NCI-H2196 (cell line): ENCODE measurements at regions not wholly inside any gene's neighbourhood (a gene's known extent, or its start where the extent isn't known, plus 50 kb on each side); places are given as distances from the start of the nearest gene placed in this dataset.
"Not testable (repeated sequence)": the region's sequence is repeated elsewhere in the genome, so short reads cannot be mapped to it uniquely, and the experiment has no call there.

Experiments
- DNase-seq: peaks from one replicate; lab custom pipeline; 2025; ENCODE audit not compliant: unreplicated experiment; lab: John Stamatoyannopoulos, UW

- no peak for DNase-seq
These were observed 104.9 kb downstream of the FEM1C start for GRCh38 chr5:115439639-115440038.

- DNase-seq: no peak
These were observed 105.5 kb downstream of the FEM1C start for GRCh38 chr5:115439042-115439441.

GRCh38 chr5:115435778-115436712 lies 108.5 kb downstream of the FEM1C start:
- DNase-seq: no peak

GRCh38 chr5:115435065-115435777 lies 109.4 kb downstream of the FEM1C start:
- DNase-seq: no peak

GRCh38 chr5:115433918-115434317 lies 110.7 kb downstream of the FEM1C start:
- no peak for DNase-seq

- DNase-seq: peak; percentile 16
These were observed 111.9 kb downstream of the FEM1C start for GRCh38 chr5:115432691-115433090.

GRCh38 chr5:115431116-115431515 lies 113.5 kb downstream of the FEM1C start:
- no peak for DNase-seq

GRCh38 chr5:115430374-115430773 lies 114.2 kb downstream of the FEM1C start:
- no peak for DNase-seq

- DNase-seq: no peak
These were observed 115.1 kb downstream of the FEM1C start for GRCh38 chr5:115429345-115429940.

- no peak for DNase-seq
These were observed 115.9 kb downstream of the FEM1C start for GRCh38 chr5:115428676-115429075.

- no peak for DNase-seq
These were observed 116.3 kb downstream of the FEM1C start for GRCh38 chr5:115428248-115428647.

GRCh38 chr5:115424446-115424845 lies 120.1 kb downstream of the FEM1C start:
- DNase-seq: no peak

GRCh38 chr5:115424030-115424429 lies 120.5 kb downstream of the FEM1C start:
- no peak for DNase-seq

GRCh38 chr5:115423541-115423940 lies 121.0 kb downstream of the FEM1C start:
- DNase-seq: no peak

GRCh38 chr5:115423051-115423450 lies 121.5 kb downstream of the FEM1C start:
- no peak for DNase-seq

GRCh38 chr5:115420812-115421211 lies 123.8 kb downstream of the FEM1C start:
- DNase-seq: not testable (repeated sequence)

- no peak for DNase-seq
These were observed 123.6 kb upstream of the CCDC112 start for GRCh38 chr5:115419846-115420585.

GRCh38 chr5:115418788-115419187 lies 122.3 kb upstream of the CCDC112 start:
- DNase-seq: peak; percentile 81

- no peak for DNase-seq
These were observed 120.6 kb upstream of the CCDC112 start for GRCh38 chr5:115417076-115417475.

GRCh38 chr5:115415143-115415491 lies 118.7 kb upstream of the CCDC112 start:
- DNase-seq: peak; percentile 34
